Epithelial cell of proximal tubule (primary cell): ENCODE measurements at regions not wholly inside any gene's neighbourhood (a gene's known extent, or its start where the extent isn't known, plus 50 kb on each side); places are given as distances from the start of the nearest gene placed in this dataset.

Source experiments
- DNase-seq: peaks from one replicate; pipeline ENCODE4 v3.0.0-alpha.2; 2011; ENCODE audit warnings: low read depth
- H3K4me3 ChIP-seq: 2 replicates; pipeline ENCODE4 v1.5.1; 2011; ENCODE audit warnings: low read depth, mild to moderate bottlenecking, low read length
- TF ChIP-seq, protein P1 (sequence below): conservative IDR thresholded peaks from 2 replicates; pipeline ENCODE4 v1.5.1; 2012; ENCODE audit warnings: low read depth, mild to moderate bottlenecking, low read length

DNA sequence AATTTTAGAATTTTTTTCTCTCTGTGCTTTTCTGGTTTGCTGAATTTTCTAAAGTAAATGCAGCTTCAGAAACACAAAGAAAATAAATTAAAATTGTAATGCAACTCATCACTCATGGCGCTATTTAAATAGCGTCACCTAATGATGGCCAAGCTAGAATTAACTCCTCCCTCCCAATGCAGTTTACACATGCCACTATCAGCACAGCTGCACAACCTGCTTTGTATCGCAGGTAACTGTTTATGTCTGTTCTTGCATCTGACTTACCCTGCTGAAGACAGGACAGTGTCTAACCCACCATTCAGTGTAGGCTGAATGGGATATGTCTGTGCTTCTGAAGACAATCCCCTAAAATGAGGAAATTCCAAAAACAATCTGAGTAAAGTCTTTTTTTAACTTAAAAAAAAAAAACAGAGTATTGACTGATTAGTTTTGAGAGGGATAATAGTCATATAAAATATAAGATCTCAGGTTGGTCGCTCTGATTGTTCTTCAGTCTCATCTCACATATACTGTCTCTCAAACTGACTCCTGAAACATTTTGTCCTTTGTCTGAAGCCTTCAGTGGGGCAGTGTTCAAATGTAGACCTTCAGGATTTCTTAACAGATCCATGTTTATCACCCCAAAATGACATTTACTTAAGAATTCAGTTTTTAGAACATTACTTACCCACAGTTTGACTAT, 271.4 kb downstream of the ZEB2 start:
- TF ChIP-seq, protein P1, sequence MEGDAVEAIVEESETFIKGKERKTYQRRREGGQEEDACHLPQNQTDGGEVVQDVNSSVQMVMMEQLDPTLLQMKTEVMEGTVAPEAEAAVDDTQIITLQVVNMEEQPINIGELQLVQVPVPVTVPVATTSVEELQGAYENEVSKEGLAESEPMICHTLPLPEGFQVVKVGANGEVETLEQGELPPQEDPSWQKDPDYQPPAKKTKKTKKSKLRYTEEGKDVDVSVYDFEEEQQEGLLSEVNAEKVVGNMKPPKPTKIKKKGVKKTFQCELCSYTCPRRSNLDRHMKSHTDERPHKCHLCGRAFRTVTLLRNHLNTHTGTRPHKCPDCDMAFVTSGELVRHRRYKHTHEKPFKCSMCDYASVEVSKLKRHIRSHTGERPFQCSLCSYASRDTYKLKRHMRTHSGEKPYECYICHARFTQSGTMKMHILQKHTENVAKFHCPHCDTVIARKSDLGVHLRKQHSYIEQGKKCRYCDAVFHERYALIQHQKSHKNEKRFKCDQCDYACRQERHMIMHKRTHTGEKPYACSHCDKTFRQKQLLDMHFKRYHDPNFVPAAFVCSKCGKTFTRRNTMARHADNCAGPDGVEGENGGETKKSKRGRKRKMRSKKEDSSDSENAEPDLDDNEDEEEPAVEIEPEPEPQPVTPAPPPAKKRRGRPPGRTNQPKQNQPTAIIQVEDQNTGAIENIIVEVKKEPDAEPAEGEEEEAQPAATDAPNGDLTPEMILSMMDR: no peak
- H3K4me3 ChIP-seq: no peak overlapping the region
- no peak for DNase-seq

DNA sequence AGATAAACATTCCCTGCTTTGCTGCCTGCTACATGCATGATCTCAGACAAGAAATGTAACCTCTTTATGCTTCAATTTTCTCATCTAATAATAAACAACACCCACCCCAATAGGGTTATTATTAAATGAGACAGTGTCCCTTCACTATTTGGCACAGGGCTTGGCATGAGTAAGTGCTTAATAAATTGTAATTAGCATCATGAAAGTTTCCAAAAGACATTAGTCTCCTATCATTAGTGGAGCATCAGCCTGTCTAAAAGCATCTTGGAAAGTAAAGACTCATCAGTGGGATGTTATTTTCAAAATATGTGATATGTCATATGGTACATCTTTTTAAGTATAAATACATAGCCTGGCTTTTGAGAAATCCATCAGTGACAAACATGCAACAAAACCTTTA, 275.0 kb downstream of the ZEB2 start:
- TF ChIP-seq, protein P1: no peak
- H3K4me3 ChIP-seq: no peak overlapping the region
- DNase-seq: no peak

DNA sequence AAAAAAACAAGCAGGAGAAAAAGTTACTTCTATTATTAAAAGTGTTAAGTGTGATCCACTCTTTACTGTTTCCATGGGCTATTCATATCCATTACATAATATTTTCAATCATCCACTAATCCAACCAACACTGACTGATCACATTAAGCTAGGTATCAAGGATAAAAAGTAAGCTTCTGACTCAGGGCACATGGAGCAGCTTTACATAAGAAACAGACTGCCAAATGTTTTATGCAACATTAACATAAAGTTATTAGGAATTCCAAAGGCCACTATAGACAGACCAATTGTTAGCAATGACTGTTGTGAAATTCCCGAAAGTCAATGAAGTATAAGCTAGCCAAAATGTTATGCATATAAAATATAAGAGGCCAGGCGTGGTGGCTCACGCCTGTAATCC, 277.6 kb downstream of the ZEB2 start:
- DNase-seq: no peak
- TF ChIP-seq, protein P1: no peak
- H3K4me3 ChIP-seq: no peak overlapping the region

DNA sequence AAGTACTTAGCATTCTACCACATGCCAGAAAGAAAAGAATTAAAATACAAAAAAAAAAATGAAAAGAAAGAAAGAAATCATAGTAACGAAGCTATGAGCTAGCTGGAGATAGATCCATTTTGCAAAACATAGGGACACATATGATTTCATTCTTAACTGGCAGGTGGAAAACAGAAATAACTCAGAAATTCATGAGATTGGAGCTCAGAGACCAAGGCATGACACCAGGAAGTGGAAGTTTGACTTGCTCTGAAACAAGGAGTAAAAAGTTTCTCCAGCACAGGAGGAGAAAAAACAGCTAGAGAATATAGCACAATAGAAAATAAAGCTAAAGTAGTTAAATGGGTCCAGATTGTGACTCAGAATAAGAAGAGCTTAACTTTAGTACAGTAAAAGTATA, 278.1 kb downstream of the ZEB2 start:
- no peak for DNase-seq
- TF ChIP-seq, protein P1: no peak
- no peak overlapping the region for H3K4me3 ChIP-seq

DNA sequence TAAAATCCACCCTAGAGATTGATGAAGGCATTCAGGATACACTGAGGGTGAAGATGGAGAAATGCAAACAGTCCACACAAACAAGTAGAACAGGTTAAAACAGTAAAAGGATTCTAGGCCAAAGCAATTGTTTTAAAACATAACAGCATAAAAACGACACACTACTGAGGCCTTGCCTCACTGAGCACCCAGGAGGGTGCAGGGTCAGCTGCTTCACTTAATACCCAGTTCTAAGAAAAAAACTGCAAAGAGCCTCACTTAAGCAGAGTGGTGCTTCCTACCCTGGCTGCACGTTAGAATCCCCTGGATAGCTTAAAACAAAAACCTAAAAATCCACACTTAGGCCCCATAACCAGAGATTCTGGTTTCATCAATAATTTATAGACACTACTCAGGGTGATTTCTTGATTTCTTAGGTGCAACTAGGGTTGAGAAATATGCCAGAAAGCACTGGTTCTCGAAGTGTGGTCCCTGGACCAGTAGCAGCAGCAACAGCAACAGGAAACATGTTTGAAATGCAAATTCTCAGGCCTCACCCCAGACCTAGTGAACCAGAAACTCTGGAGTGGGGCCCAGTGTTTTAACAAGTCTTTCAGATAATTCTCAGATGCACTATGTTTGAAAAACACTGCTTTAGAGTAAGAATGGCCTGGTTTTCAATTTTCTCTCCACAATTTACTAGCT, 279.1 kb downstream of the ZEB2 start:
- no peak for DNase-seq
- TF ChIP-seq, protein P1: no peak
- H3K4me3 ChIP-seq: no peak overlapping the region

DNA sequence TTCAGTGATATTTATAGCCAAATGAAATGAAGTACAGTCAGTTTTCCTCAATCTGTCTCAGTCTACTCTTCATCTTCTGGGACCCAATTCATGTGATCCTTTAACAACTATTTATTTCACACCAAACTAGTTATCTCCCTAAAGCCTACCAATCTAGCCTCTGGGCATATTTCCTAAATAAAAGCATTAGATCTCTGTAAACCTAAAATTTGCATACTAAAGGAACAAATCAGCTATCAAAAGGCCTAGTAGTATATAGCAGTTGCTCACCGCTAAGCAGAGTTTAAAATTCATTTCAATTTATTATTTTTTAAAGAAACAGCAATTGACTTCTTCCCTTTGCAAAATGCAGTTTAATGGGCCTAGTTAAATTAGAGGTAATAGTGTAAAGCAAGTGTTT, 280.2 kb downstream of the ZEB2 start:
- H3K4me3 ChIP-seq: no peak overlapping the region
- no peak for DNase-seq
- TF ChIP-seq, protein P1: no peak

DNA sequence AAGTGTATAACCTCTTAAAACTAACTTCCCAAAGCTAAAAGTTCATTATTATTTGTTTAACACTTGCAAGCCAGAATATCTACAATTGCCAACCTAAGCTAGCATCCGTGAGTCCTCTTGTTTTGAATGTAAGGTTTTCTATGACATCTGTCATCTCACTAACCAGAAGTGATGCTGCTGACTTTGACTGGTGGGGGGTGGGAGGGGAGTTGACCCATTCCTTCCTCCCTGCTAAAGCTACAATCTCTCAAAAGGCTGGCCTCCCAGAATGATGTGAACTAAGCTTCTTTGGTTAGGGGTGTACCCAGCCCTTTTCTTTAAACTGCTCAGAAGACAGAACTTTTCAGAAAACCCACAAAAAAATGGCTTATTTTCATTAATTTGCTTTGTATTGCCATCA, 280.6 kb downstream of the ZEB2 start:
- H3K4me3 ChIP-seq: no peak overlapping the region
- TF ChIP-seq, protein P1: no peak
- no peak for DNase-seq
